HCT116 (cell line): ENCODE measurements at regions not wholly inside any gene's neighbourhood (a gene's known extent, or its start where the extent isn't known, plus 50 kb on each side); places are given as distances from the start of the nearest gene placed in this dataset.

Source experiments
- ATAC-seq: fragments of 200-7000 bp; cut with Tn5 transposase; 2 replicates; pipeline ENCODE4 v1.9.1; 2020; ENCODE audit warnings: mild to moderate bottlenecking, moderate library complexity
- BruUV-seq: library from RNA; stranded (reverse); fragments of 400-500 nt; replicated peaks from 2 replicates; lab custom pipeline; 2021; lab: Mats Ljungman, UMichigan
- CTCF ChIA-PET: fragments of 300-600 bp; sonication (Branson Sonifier 250); formaldehyde crosslinking; loops from one replicate; lab custom pipeline; 2021; ENCODE audit warnings: antibody characterized with exemption; lab: Charles Lee
- POLR2A ChIA-PET: fragments of 300-600, 350-600 bp; sonication (Branson Sonifier 250); formaldehyde crosslinking; loops from one replicate; lab custom pipeline; 2021; ENCODE audit warnings: antibody characterized with exemption; lab: Charles Lee
- RAD21 ChIA-PET, 2 experiments: fragments of 300-600 bp; sonication (Branson Sonifier 250); formaldehyde crosslinking; loops; one replicate each; lab custom pipeline; 2023; ENCODE audit warnings: low total read pairs in 2 of 2; ENCODE audit not compliant: uncharacterized antibody in 2 of 2, unreplicated experiment in 2 of 2, low non-redundant PET in 1 of 2; lab: Charles Lee
- DNase-seq: peaks from one replicate; pipeline ENCODE4 v3.0.0-alpha.2; 2010; ENCODE audit warnings: low read depth, low spot score
- H2AFZ ChIP-seq: fragments of 200-600 bp; shearing (Covaris generic), sonication (generic); 2 replicates; pipeline ENCODE4 v1.6.1; 2017; ENCODE audit warnings: low read depth, mixed run types, mixed read lengths, antibody characterized with exemption, low read length; ENCODE audit not compliant: poor library complexity, severe bottlenecking
- H3K27ac ChIP-seq: 2 replicates; pipeline ENCODE4 v1.5.1; 2012; ENCODE audit warnings: low read depth, low read length
- H3K27me3 ChIP-seq: fragments of 200-600 bp; sonication (generic); 2 replicates; pipeline ENCODE4 v1.6.1; 2016; ENCODE audit warnings: mixed run types, low read length, mixed read lengths; ENCODE audit not compliant: insufficient read depth
- H3K36me3 ChIP-seq, 2 experiments: fragments of 200-500 bp in 1 of 2; fragments of 200-600 bp in 1 of 2; sonication (Bioruptor generic) in 1 of 2; sonication (generic) in 1 of 2; 2 replicates each; pipeline versions ENCODE4 v1.5.1 to v1.6.1; 2014 to 2016; ENCODE audit warnings: low read length in 2 of 2, inconsistent platforms in 1 of 2, mixed read lengths in 1 of 2, mixed run types in 1 of 2; ENCODE audit not compliant: insufficient read depth in 2 of 2, control insufficient read depth in 1 of 2
- H3K4me1 ChIP-seq, 2 experiments: fragments of 200-600 bp in 1 of 2; sonication (generic) in 1 of 2; 2 replicates each; pipeline versions ENCODE4 v1.5.1 to v1.6.1; 2012 to 2017; ENCODE audit warnings: low read length in 2 of 2, inconsistent platforms in 1 of 2, mild to moderate bottlenecking in 1 of 2, mixed read lengths in 1 of 2, mixed run types in 1 of 2, moderate library complexity in 1 of 2; ENCODE audit not compliant: insufficient read depth in 2 of 2, control insufficient read depth in 1 of 2
- H3K4me2 ChIP-seq: fragments of 200-600 bp; sonication (generic); 2 replicates; pipeline ENCODE4 v1.6.1; 2017; ENCODE audit warnings: mixed run types, low read length, mixed read lengths
- H3K4me3 ChIP-seq, 2 experiments: fragments of 200-600 bp in 1 of 2; sonication (generic) in 1 of 2; replicated peaks in 1 of 2; 2 replicates each; pipeline ENCODE4 v1.5.1; 2011 to 2016; ENCODE audit warnings: low read length in 2 of 2, control low read depth in 1 of 2, low read depth in 1 of 2, mild to moderate bottlenecking in 1 of 2, mixed read lengths in 1 of 2, mixed run types in 1 of 2
- H3K79me2 ChIP-seq: fragments of 200-600 bp; sonication (generic); 2 replicates; pipeline ENCODE4 v1.6.1; 2017; ENCODE audit warnings: mild to moderate bottlenecking, mixed run types, low read length, moderate library complexity, mixed read lengths; ENCODE audit not compliant: insufficient read depth
- H3K9ac ChIP-seq: fragments of 200-600 bp; sonication (generic); 2 replicates; pipeline ENCODE4 v1.6.1; 2016; ENCODE audit warnings: low read length, mixed read lengths
- H3K9me2 ChIP-seq: fragments of 200-600 bp; sonication (generic), shearing (Covaris generic); 2 replicates; pipeline ENCODE4 v1.6.1; 2017; ENCODE audit warnings: mixed run types, mild to moderate bottlenecking, moderate library complexity; ENCODE audit not compliant: insufficient read depth
- H3K9me3 ChIP-seq, 2 experiments: fragments of 200-500 bp in 1 of 2; fragments of 200-600 bp in 1 of 2; sonication (Bioruptor generic) in 1 of 2; sonication (generic) in 1 of 2; 2 replicates each; pipeline ENCODE4 v1.6.1; 2014 to 2017; ENCODE audit warnings: low read length in 2 of 2, mixed read lengths in 2 of 2, inconsistent platforms in 1 of 2, low read depth in 1 of 2, mild to moderate bottlenecking in 1 of 2, mixed run types in 1 of 2, moderate library complexity in 1 of 2; ENCODE audit not compliant: control insufficient read depth in 1 of 2, insufficient read depth in 1 of 2
- H4K20me1 ChIP-seq: fragments of 200-600 bp; sonication (generic), shearing (Covaris generic); 2 replicates; pipeline ENCODE4 v1.6.1; 2017; ENCODE audit warnings: mixed run types, mild to moderate bottlenecking, moderate library complexity; ENCODE audit not compliant: insufficient read depth
- ATF3 ChIP-seq: IDR thresholded peaks from 2 replicates; pipeline ENCODE4 v1.6.1; 2012
- CEBPB ChIP-seq: IDR thresholded peaks from 2 replicates; pipeline ENCODE4 v1.6.1; 2012; ENCODE audit warnings: low read depth
- CTCF ChIP-seq, 3 experiments: fragments of 200-600 bp in 1 of 3; sonication (generic) in 1 of 3; IDR thresholded peaks in 2 of 3; conservative IDR thresholded peaks in 1 of 3; 2 replicates each; pipeline ENCODE4 v1.5.1; 2012 to 2017; ENCODE audit warnings: low read depth in 2 of 3, low read length in 2 of 3, antibody characterized with exemption in 1 of 3, borderline replicate concordance in 1 of 3, control low read depth in 1 of 3, mild to moderate bottlenecking in 1 of 3, mixed read lengths in 1 of 3, mixed run types in 1 of 3, moderate library complexity in 1 of 3; ENCODE audit not compliant: insufficient read depth in 1 of 3
- EGR1 ChIP-seq: IDR thresholded peaks from 2 replicates; pipeline ENCODE4 v1.6.1; 2012; ENCODE audit warnings: low read depth
- EZH2 ChIP-seq: fragments of 200-600 bp; sonication (generic); IDR thresholded peaks from 2 replicates; pipeline ENCODE4 v1.6.1; 2017; ENCODE audit warnings: antibody characterized with exemption, mixed run types
- EZH2phosphoT487 ChIP-seq: fragments of 200-600 bp; IDR thresholded peaks from 2 replicates; pipeline ENCODE4 v1.6.1; 2018; ENCODE audit warnings: antibody characterized with exemption, borderline replicate concordance
- FOSL1 ChIP-seq: IDR thresholded peaks from 2 replicates; pipeline ENCODE4 v1.6.1; 2012; ENCODE audit warnings: low read depth
- JUND ChIP-seq: IDR thresholded peaks from 2 replicates; pipeline ENCODE4 v1.6.1; 2012
- MAX ChIP-seq: IDR thresholded peaks from 2 replicates; pipeline ENCODE4 v1.6.1; 2012
- POLR2A ChIP-seq: IDR thresholded peaks from 2 replicates; pipeline ENCODE4 v1.7.0; 2011; ENCODE audit warnings: borderline replicate concordance; ENCODE audit not compliant: insufficient read depth, insufficient read length; ENCODE audit errors: extremely low read depth
- POLR2AphosphoS5 ChIP-seq: IDR thresholded peaks from 2 replicates; pipeline ENCODE4 v1.6.1; 2011; ENCODE audit warnings: mild to moderate bottlenecking, low read depth, low read length, moderate library complexity
- RAD21 ChIP-seq: IDR thresholded peaks from 2 replicates; pipeline ENCODE4 v1.6.1; 2012; ENCODE audit warnings: low read depth, mild to moderate bottlenecking
- REST ChIP-seq: IDR thresholded peaks from 2 replicates; pipeline ENCODE4 v1.6.1; 2012; ENCODE audit warnings: low read depth
- SP1 ChIP-seq: IDR thresholded peaks from 2 replicates; pipeline ENCODE4 v1.6.1; 2012; ENCODE audit warnings: low read depth
- SRF ChIP-seq: IDR thresholded peaks from 2 replicates; pipeline ENCODE4 v1.6.1; 2012; ENCODE audit warnings: low read depth
- YY1 ChIP-seq: IDR thresholded peaks from 2 replicates; pipeline ENCODE4 v1.6.1; 2011; ENCODE audit warnings: low read length, low read depth, moderate library complexity, mild to moderate bottlenecking; ENCODE audit not compliant: insufficient replicate concordance; ENCODE audit errors: extremely low read depth
- ZBTB33 ChIP-seq: IDR thresholded peaks from 2 replicates; pipeline ENCODE4 v1.6.1; 2011; ENCODE audit warnings: mild to moderate bottlenecking, low read length, moderate library complexity; ENCODE audit not compliant: insufficient replicate concordance; ENCODE audit errors: extremely low read depth
- ZFX ChIP-seq: fragments of 450-650 bp; IDR thresholded peaks from 2 replicates; pipeline ENCODE4 v1.6.1; 2017
- intact Hi-C: fragments of 100-400 bp; cut with micrococcal nuclease; formaldehyde crosslinking; loops from 2 replicates; pipeline ENCODE4 v1.10.0; 2022

- H3K4me3 ChIP-seq: no peak overlapping the region
- no peaks in the 10 kb centered on the region for H3K36me3 ChIP-seq
- no peak overlapping the region for H3K9ac ChIP-seq
- no peaks in the 10 kb centered on the region for H3K9me3 ChIP-seq
- BruUV-seq: no TSS peak
- RAD21 ChIA-PET: no interaction called here
- no peak overlapping the region for H3K27ac ChIP-seq
- CTCF ChIA-PET: interaction anchor here (1.5 kb wide), 1 partner anchor 23 kb away, joined by 3 read pairs; no protein-coding TSS in a partner anchor
- ATAC-seq: no peak
- H3K9me2 ChIP-seq: no peaks in the 10 kb centered on the region; the same call in 1 of the 2 replicates
- H4K20me1 ChIP-seq: no peaks in the 10 kb centered on the region
- TF ChIP-seq EGR1: no peak
- TF ChIP-seq RAD21: no peak
- TF ChIP-seq REST: no peak
- no peak for TF ChIP-seq YY1
- TF ChIP-seq POLR2A: no peak
- TF ChIP-seq FOSL1: no peak
- no peak for TF ChIP-seq ZFX
- no peak for TF ChIP-seq JUND
- TF ChIP-seq SP1: no peak
- no peak for TF ChIP-seq EZH2
- no peak for TF ChIP-seq MAX
- no peak for TF ChIP-seq ATF3
- TF ChIP-seq POLR2AphosphoS5: no peak
- TF ChIP-seq SRF: no peak
- no peak for TF ChIP-seq CEBPB
- no peak for TF ChIP-seq ZBTB33
- TF ChIP-seq CTCF (IDR thresholded peaks at IDR 0.05 in 2 of 3, conservative IDR thresholded peaks at IDR 0.05 in 1 of 3; ENCODE audit: borderline replicate concordance in 1 of 3, insufficient read depth in 1 of 3, low read depth in 2 of 3, low read length in 2 of 3): no peak
- no peak for TF ChIP-seq EZH2phosphoT487
- TF ChIP-seq, all 23 proteins: peak for 0
- Histone ChIP-seq H2AFZ (no peak overlapping the region), H3K27me3 (no peaks in the 10 kb centered on the region), H3K79me2 (no peaks in the 10 kb centered on the region), H3K4me2 (no peak overlapping the region), H3K4me1 (no peaks in the 10 kb centered on the region)
- intact Hi-C loops: no loop called here
- no peak for DNase-seq
- POLR2A ChIA-PET: no interaction called here
Measured at GRCh38 chr12:89985935-89986334, 277.3 kb upstream of the ATP2B1 start.
